ENCODE measurements at regions not wholly inside any gene's neighbourhood (a gene's known extent, or its start where the extent isn't known, plus 50 kb on each side); places are given as distances from the start of the nearest gene placed in this dataset.
"Not testable (repeated sequence)": the region's sequence is repeated elsewhere in the genome, so short reads cannot be mapped to it uniquely, and the experiment has no call there.

DNA sequence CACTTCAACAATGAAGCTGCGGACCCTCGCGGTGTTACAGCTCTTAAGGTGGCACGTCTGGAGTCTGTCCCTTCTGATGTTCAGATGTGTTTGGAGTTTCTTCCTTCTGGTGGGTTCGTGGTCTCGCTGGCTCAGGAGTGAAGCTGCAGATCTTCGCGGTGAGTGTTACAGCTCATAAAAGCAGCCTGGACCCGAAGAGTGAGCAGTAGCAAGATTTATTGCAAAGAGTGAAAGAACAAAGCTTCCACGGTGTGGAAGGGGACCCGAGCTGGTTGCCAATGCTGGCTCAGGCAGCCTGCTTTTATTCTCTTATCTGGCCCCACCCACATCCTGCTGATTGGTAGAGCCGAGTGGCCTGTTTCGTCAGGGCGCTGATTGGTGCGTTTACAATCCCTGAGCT, 75.9 kb upstream of the AMN1 start:
- BruUV-seq (replicated peaks); intact Hi-C loops (cut with micrococcal nuclease; ENCODE audit: unreplicated experiment): not testable (repeated sequence)

DNA sequence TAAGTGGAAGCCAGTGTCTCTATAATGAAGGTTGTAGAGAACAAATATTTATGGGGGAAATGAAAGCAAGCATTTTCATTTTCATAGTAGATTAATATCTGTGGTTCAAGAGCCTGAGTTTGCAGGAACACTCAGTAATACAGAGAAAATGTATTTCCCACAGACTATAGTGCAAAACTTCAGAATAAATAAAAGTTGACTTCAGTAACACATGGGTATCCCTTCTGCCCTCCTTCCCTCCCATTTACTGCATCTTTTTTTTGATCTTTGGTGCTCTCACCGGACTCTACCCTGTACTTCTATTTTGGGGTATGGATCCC, 75.3 kb upstream of the AMN1 start:
- TF ChIP-seq CTCF (conservative IDR thresholded peaks at IDR 0.05; ENCODE audit: low read depth, low read length) (no peak), EZH2 (IDR thresholded peaks at IDR 0.05; ENCODE audit: borderline replicate concordance, low read depth, low read length, poor library complexity, severe bottlenecking) (no peak)
- BruUV-seq (replicated peaks), result no TSS peak

More for the DNA sequence above, 75.9 kb upstream of the AMN1 start:
- H3K36me3 ChIP-seq (ENCODE audit: insufficient read depth, low read length, poor library complexity, severe bottlenecking); CTCF ChIA-PET; H3K4me1 ChIP-seq (ENCODE audit: insufficient read depth, low read length, poor library complexity, severe bottlenecking); H3K27ac ChIP-seq (ENCODE audit: low read depth, low read length, poor library complexity, severe bottlenecking); H3K9me3 ChIP-seq (ENCODE audit: low read depth, low read length, poor library complexity, severe bottlenecking); DNase-seq (ENCODE audit: low spot score); POLR2A ChIA-PET (ENCODE audit: low non-redundant PET); H3K27me3 ChIP-seq (replicated peaks; ENCODE audit: insufficient read depth, low read depth, low read length, poor library complexity); H3K4me3 ChIP-seq (ENCODE audit: low read depth, low read length, poor library complexity, severe bottlenecking): not testable (repeated sequence)

GRCh38 chr12:31803306-31804184, 74.7 kb upstream of the AMN1 start:
- ChIA-PET CTCF (no interaction called here), POLR2A (ENCODE audit: low non-redundant PET) (no interaction called here)
- no TSS peak for BruUV-seq (replicated peaks)
- TF ChIP-seq CTCF (conservative IDR thresholded peaks at IDR 0.05; ENCODE audit: low read depth, low read length), result no peak
- no peak for TF ChIP-seq EZH2 (IDR thresholded peaks at IDR 0.05; ENCODE audit: borderline replicate concordance, low read depth, low read length, poor library complexity, severe bottlenecking)
- Histone ChIP-seq H3K9me3 (ENCODE audit: low read depth, low read length, poor library complexity, severe bottlenecking) (no peaks in the 10 kb centered on the region), H3K4me3 (ENCODE audit: low read depth, low read length, poor library complexity, severe bottlenecking) (no peak overlapping the region), H3K36me3 (ENCODE audit: insufficient read depth, low read length, poor library complexity, severe bottlenecking) (no peaks in the 10 kb centered on the region), H3K27ac (ENCODE audit: low read depth, low read length, poor library complexity, severe bottlenecking) (no peak overlapping the region), H3K27me3 (replicated peaks; ENCODE audit: insufficient read depth, low read depth, low read length, poor library complexity) (no peaks in the 10 kb centered on the region), H3K4me1 (ENCODE audit: insufficient read depth, low read length, poor library complexity, severe bottlenecking) (no peaks in the 10 kb centered on the region)
- intact Hi-C loops (cut with micrococcal nuclease; ENCODE audit: unreplicated experiment), result no loop called here
- DNase-seq (ENCODE audit: low spot score), result no peak

More for the DNA sequence above, 75.3 kb upstream of the AMN1 start:
- H3K27me3 ChIP-seq (replicated peaks; ENCODE audit: insufficient read depth, low read depth, low read length, poor library complexity), result no peaks in the 10 kb centered on the region
- H3K4me1 ChIP-seq (ENCODE audit: insufficient read depth, low read length, poor library complexity, severe bottlenecking), result no peaks in the 10 kb centered on the region
- H3K27ac ChIP-seq (ENCODE audit: low read depth, low read length, poor library complexity, severe bottlenecking), result no peak overlapping the region
- H3K9me3 ChIP-seq (ENCODE audit: low read depth, low read length, poor library complexity, severe bottlenecking), result no peaks in the 10 kb centered on the region
- CTCF ChIA-PET, result no interaction called here
- POLR2A ChIA-PET (ENCODE audit: low non-redundant PET), result no interaction called here
- intact Hi-C loops (cut with micrococcal nuclease; ENCODE audit: unreplicated experiment), result no loop called here
- H3K4me3 ChIP-seq (ENCODE audit: low read depth, low read length, poor library complexity, severe bottlenecking), result no peak overlapping the region
- no peak for DNase-seq (ENCODE audit: low spot score)
- no peaks in the 10 kb centered on the region for H3K36me3 ChIP-seq (ENCODE audit: insufficient read depth, low read length, poor library complexity, severe bottlenecking)

DNA sequence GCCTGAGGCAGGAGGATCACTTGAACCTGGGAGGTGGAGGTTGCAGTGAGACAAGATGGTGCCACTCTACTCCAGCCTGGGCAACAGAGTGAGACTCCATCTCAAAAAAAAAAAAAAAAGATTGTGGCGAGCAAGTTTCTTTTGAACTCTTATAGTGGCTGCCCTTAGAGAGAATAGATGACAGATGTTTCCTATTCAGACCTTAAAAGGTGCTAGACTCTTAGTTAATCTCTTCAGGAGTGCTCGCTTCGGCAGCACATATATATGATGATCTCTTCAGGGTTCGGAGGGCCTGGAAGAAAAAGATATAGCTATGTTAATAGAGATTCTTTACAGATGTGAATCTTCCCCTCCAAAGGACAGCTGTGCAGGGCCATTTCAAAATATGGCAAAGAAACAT, 73.1 kb upstream of the AMN1 start:
- TF ChIP-seq CTCF (conservative IDR thresholded peaks at IDR 0.05; ENCODE audit: low read depth, low read length), result no peak
- no peak for TF ChIP-seq EZH2 (IDR thresholded peaks at IDR 0.05; ENCODE audit: borderline replicate concordance, low read depth, low read length, poor library complexity, severe bottlenecking)
- no peak for DNase-seq (ENCODE audit: low spot score)
- Histone ChIP-seq H3K27me3 (replicated peaks; ENCODE audit: insufficient read depth, low read depth, low read length, poor library complexity) (no peaks in the 10 kb centered on the region), H3K4me3 (ENCODE audit: low read depth, low read length, poor library complexity, severe bottlenecking) (no peak overlapping the region), H3K36me3 (ENCODE audit: insufficient read depth, low read length, poor library complexity, severe bottlenecking) (no peaks in the 10 kb centered on the region), H3K9me3 (ENCODE audit: low read depth, low read length, poor library complexity, severe bottlenecking) (no peaks in the 10 kb centered on the region), H3K4me1 (ENCODE audit: insufficient read depth, low read length, poor library complexity, severe bottlenecking) (no peaks in the 10 kb centered on the region), H3K27ac (ENCODE audit: low read depth, low read length, poor library complexity, severe bottlenecking) (no peak overlapping the region)
- intact Hi-C loops (cut with micrococcal nuclease; ENCODE audit: unreplicated experiment), result no loop called here
- ChIA-PET CTCF (no interaction called here), POLR2A (ENCODE audit: low non-redundant PET) (no interaction called here)
- no TSS peak for BruUV-seq (replicated peaks)
